ENCODE measurements at regions not wholly inside any gene's neighbourhood (a gene's known extent, or its start where the extent isn't known, plus 50 kb on each side); places are given as distances from the start of the nearest gene placed in this dataset.

- H3K4me1 Mint-ChIP-seq, result peaks cover 0 to under 1% of the 10 kb centered on the region in 2 donors
- H3K9me3 Mint-ChIP-seq, result no peaks in the 10 kb centered on the region
- H3K4me3 Mint-ChIP-seq, result no peak overlapping the region
- H3K27me3 Mint-ChIP-seq (ENCODE audit: low read depth in 2 of 2), result peaks cover 0 to 9% of the 10 kb centered on the region in 2 donors
- H3K4me3 ChIP-seq (ENCODE audit: low read length), result no peak overlapping the region
- no peaks in the 10 kb centered on the region for H3K27me3 ChIP-seq (ENCODE audit: control insufficient read depth, insufficient read depth, low read length)
- no peaks in the 10 kb centered on the region for H3K9me3 ChIP-seq (ENCODE audit: control insufficient read depth, insufficient read depth, low read length)
- H3K27ac ChIP-seq (ENCODE audit: low read length), result no peak overlapping the region
- no peaks in the 10 kb centered on the region for H3K4me1 ChIP-seq (ENCODE audit: control insufficient read depth, insufficient read depth, low read length)
- H3K36me3 Mint-ChIP-seq, result no peaks in the 10 kb centered on the region
- H3K27ac Mint-ChIP-seq, result no peak overlapping the region
- no peaks in the 10 kb centered on the region for H3K36me3 ChIP-seq (ENCODE audit: control insufficient read depth, insufficient read depth, low read length)
- DNase-seq (peak in 1 of 2 donors; percentile 45), ATAC-seq (no peak)
- TF ChIP-seq CTCF (IDR thresholded peaks at IDR 0.05), result no peak
- WGBS (ENCODE audit: insufficient coverage), result no CpG with 5 or more reads among the region's 2 CpGs
- intact Hi-C loops (cut with micrococcal nuclease), result no loop called here
Observed at GRCh38 chr14:98010784-98011183, 1213.6 kb downstream of the VRK1 start.

GRCh38 chr14:98014851-98015615 is 1217.9 kb downstream of the VRK1 start:
- no peak overlapping the region for H3K4me3 Mint-ChIP-seq
- 88% methylated on average over 3 of the region's 3 CpGs for WGBS (ENCODE audit: insufficient coverage)
- no peak overlapping the region for H3K27ac ChIP-seq (ENCODE audit: low read length)
- H3K9me3 ChIP-seq (ENCODE audit: control insufficient read depth, insufficient read depth, low read length), result no peaks in the 10 kb centered on the region
- intact Hi-C loops (cut with micrococcal nuclease), result no loop called here
- TF ChIP-seq CTCF (IDR thresholded peaks at IDR 0.05), result no peak
- peaks cover 0 to 17% of the 10 kb centered on the region in 2 donors for H3K4me1 Mint-ChIP-seq
- H3K36me3 ChIP-seq (ENCODE audit: control insufficient read depth, insufficient read depth, low read length), result no peaks in the 10 kb centered on the region
- DNase-seq (no peak), ATAC-seq (no peak)
- no peaks in the 10 kb centered on the region for H3K27me3 ChIP-seq (ENCODE audit: control insufficient read depth, insufficient read depth, low read length)
- no peaks in the 10 kb centered on the region for H3K9me3 Mint-ChIP-seq
- H3K4me1 ChIP-seq (ENCODE audit: control insufficient read depth, insufficient read depth, low read length), result no peaks in the 10 kb centered on the region
- H3K4me3 ChIP-seq (ENCODE audit: low read length), result no peak overlapping the region
- no peaks in the 10 kb centered on the region for H3K36me3 Mint-ChIP-seq
- H3K27me3 Mint-ChIP-seq (ENCODE audit: low read depth in 2 of 2), result peaks cover 19 to 20% of the 10 kb centered on the region in 2 donors
- H3K27ac Mint-ChIP-seq, result no peak overlapping the region

- DNase-seq, result no peak
- TF ChIP-seq CTCF (IDR thresholded peaks at IDR 0.05), result no peak
- H3K27me3 ChIP-seq (ENCODE audit: control insufficient read depth, insufficient read depth, low read length), result no peaks in the 10 kb centered on the region
- intact Hi-C loops (cut with micrococcal nuclease), result no loop called here
- no peaks in the 10 kb centered on the region for H3K36me3 ChIP-seq (ENCODE audit: control insufficient read depth, insufficient read depth, low read length)
- Mint-ChIP-seq H3K27ac (no peak overlapping the region), H3K4me3 (no peak overlapping the region), H3K4me1 (peaks cover 0 to 17% of the 10 kb centered on the region in 2 donors), H3K9me3 (no peaks in the 10 kb centered on the region), H3K27me3 (ENCODE audit: low read depth in 2 of 2) (peaks cover 19 to 20% of the 10 kb centered on the region in 2 donors), H3K36me3 (no peaks in the 10 kb centered on the region)
- ATAC-seq, result no peak
- H3K9me3 ChIP-seq (ENCODE audit: control insufficient read depth, insufficient read depth, low read length), result no peaks in the 10 kb centered on the region
- 0% methylated on average over 1 of the region's 2 CpGs for WGBS (ENCODE audit: insufficient coverage)
- H3K4me3 ChIP-seq (ENCODE audit: low read length), result no peak overlapping the region
- no peak overlapping the region for H3K27ac ChIP-seq (ENCODE audit: low read length)
- H3K4me1 ChIP-seq (ENCODE audit: control insufficient read depth, insufficient read depth, low read length), result no peaks in the 10 kb centered on the region
Observed at GRCh38 chr14:98015921-98016320, 1218.7 kb downstream of the VRK1 start.

GRCh38 chr14:98018628-98019027 is 1221.4 kb downstream of the VRK1 start:
- H3K27me3 ChIP-seq (ENCODE audit: control insufficient read depth, insufficient read depth, low read length), result no peaks in the 10 kb centered on the region
- H3K27ac ChIP-seq (ENCODE audit: low read length), result no peak overlapping the region
- H3K9me3 Mint-ChIP-seq, result no peaks in the 10 kb centered on the region
- TF ChIP-seq CTCF (IDR thresholded peaks at IDR 0.05), result no peak
- no peaks in the 10 kb centered on the region for H3K36me3 ChIP-seq (ENCODE audit: control insufficient read depth, insufficient read depth, low read length)
- H3K4me1 ChIP-seq (ENCODE audit: control insufficient read depth, insufficient read depth, low read length), result no peaks in the 10 kb centered on the region
- H3K4me1 Mint-ChIP-seq, result peaks cover 0 to 17% of the 10 kb centered on the region in 2 donors
- H3K9me3 ChIP-seq (ENCODE audit: control insufficient read depth, insufficient read depth, low read length), result no peaks in the 10 kb centered on the region
- intact Hi-C loops (cut with micrococcal nuclease), result no loop called here
- DNase-seq (peak in 1 of 2 donors; percentile 68), ATAC-seq (peak in 1 of 3 donors; percentile 38)
- no peak overlapping the region for H3K4me3 Mint-ChIP-seq
- WGBS (ENCODE audit: insufficient coverage), result 32% methylated on average over 2 of the region's 2 CpGs
- H3K27me3 Mint-ChIP-seq (ENCODE audit: low read depth in 2 of 2), result peaks cover 19 to 26% of the 10 kb centered on the region in 2 donors
- H3K27ac Mint-ChIP-seq, result no peak overlapping the region
- no peak overlapping the region for H3K4me3 ChIP-seq (ENCODE audit: low read length)
- no peaks in the 10 kb centered on the region for H3K36me3 Mint-ChIP-seq
